SU-DHL-6 (cell line): ENCODE measurements at regions not wholly inside any gene's neighbourhood (a gene's known extent, or its start where the extent isn't known, plus 50 kb on each side); places are given as distances from the start of the nearest gene placed in this dataset.

ENCODE experiments used
- CTCF ChIP-seq: fragments of 200-600 bp; sonication (generic); IDR thresholded peaks from one replicate; pipeline ENCODE4 v1.5.1; 2017; ENCODE audit warnings: antibody characterized with exemption, mild to moderate bottlenecking, low read length, moderate library complexity; ENCODE audit not compliant: insufficient read depth, poor library complexity, severe bottlenecking
- EZH2phosphoT487 ChIP-seq: fragments of 200-600 bp; sonication (generic), shearing (Covaris generic); conservative IDR thresholded peaks from 2 replicates; pipeline ENCODE4 v1.6.1; 2018; ENCODE audit warnings: mild to moderate bottlenecking, antibody characterized with exemption, low read length, moderate library complexity, mixed read lengths

GRCh38 chr2:123116595-123116994 lies 908.5 kb upstream of the CNTNAP5 start:
- TF ChIP-seq CTCF (no peak), EZH2phosphoT487 (no peak)
